Lower leg skin (tissue), 4 donors: ENCODE measurements at regions not wholly inside any gene's neighbourhood (a gene's known extent, or its start where the extent isn't known, plus 50 kb on each side); places are given as distances from the start of the nearest gene placed in this dataset.
"Not testable (repeated sequence)": the region's sequence is repeated elsewhere in the genome, so short reads cannot be mapped to it uniquely, and the experiment has no call there.

ENCODE experiments used
- DNase-seq, 2 donors: peaks; one replicate each; pipeline ENCODE4 v3.0.0-alpha.2; 2019; ENCODE audit warnings: low spot score in 2 of 2
- H3K4me3 ChIP-seq: fragments of 200-600 bp; sonication (generic); 2 replicates; pipeline ENCODE4 v1.5.1; 2017; ENCODE audit warnings: mild to moderate bottlenecking, low read depth; ENCODE audit not compliant: poor library complexity, severe bottlenecking
- POLR2A ChIP-seq, 2 donors: fragments of 450-650 bp; IDR thresholded peaks; one replicate each; pipeline ENCODE4 v1.6.1; 2016 to 2017; ENCODE audit warnings: antibody characterized with exemption in 2 of 2, mild to moderate bottlenecking in 1 of 2, moderate library complexity in 1 of 2
- WGBS, 2 donors: methylation state at CpG; one replicate each; pipeline ENCODE4 v1.1.5; 2018; 5-methylcytosine and 5-hydroxymethylcytosine counted together
- intact Hi-C: fragments of 100-400 bp; cut with DNase I; formaldehyde crosslinking; loops from one replicate; pipeline ENCODE4 v1.15.0; 2023; ENCODE audit warnings: low total_unique reads
- TF ChIP-seq, protein P1 (sequence below), 3 donors: fragments of 450-650 bp; IDR thresholded peaks; one replicate each; pipeline ENCODE4 v1.5.1; 2016; ENCODE audit warnings: antibody characterized with exemption in 3 of 3, mild to moderate bottlenecking in 3 of 3, moderate library complexity in 2 of 3

GRCh38 chr6:156194981-156195380, 582.2 kb upstream of the ARID1B start:
- DNase-seq = no peak
- no peak overlapping the region for H3K4me3 ChIP-seq
- intact Hi-C loops = no loop called here
- TF ChIP-seq, protein P1, sequence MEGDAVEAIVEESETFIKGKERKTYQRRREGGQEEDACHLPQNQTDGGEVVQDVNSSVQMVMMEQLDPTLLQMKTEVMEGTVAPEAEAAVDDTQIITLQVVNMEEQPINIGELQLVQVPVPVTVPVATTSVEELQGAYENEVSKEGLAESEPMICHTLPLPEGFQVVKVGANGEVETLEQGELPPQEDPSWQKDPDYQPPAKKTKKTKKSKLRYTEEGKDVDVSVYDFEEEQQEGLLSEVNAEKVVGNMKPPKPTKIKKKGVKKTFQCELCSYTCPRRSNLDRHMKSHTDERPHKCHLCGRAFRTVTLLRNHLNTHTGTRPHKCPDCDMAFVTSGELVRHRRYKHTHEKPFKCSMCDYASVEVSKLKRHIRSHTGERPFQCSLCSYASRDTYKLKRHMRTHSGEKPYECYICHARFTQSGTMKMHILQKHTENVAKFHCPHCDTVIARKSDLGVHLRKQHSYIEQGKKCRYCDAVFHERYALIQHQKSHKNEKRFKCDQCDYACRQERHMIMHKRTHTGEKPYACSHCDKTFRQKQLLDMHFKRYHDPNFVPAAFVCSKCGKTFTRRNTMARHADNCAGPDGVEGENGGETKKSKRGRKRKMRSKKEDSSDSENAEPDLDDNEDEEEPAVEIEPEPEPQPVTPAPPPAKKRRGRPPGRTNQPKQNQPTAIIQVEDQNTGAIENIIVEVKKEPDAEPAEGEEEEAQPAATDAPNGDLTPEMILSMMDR (IDR thresholded peaks at IDR 0.05) = no peak
- TF ChIP-seq POLR2A (IDR thresholded peaks at IDR 0.05) = no peak
- 79 to 81% methylated on average over 2 of the region's 2 CpGs for WGBS, 2 donors

- H3K4me3 ChIP-seq = no peak overlapping the region
- no peak for TF ChIP-seq POLR2A (IDR thresholded peaks at IDR 0.05)
- TF ChIP-seq, protein P1 (IDR thresholded peaks at IDR 0.05) = no peak
- intact Hi-C loops = no loop called here
- DNase-seq = no peak
- 83 to 90% methylated on average over 4 of the region's 4 CpGs for WGBS, 2 donors
Observed at GRCh38 chr6:156193381-156193780, 583.8 kb upstream of the ARID1B start.

- 32 to 54% methylated on average over 3 of the region's 3 CpGs for WGBS, 2 donors
- no peak for DNase-seq
- intact Hi-C loops = no loop called here
Observed at GRCh38 chr6:156191895-156192294, 585.3 kb upstream of the ARID1B start.

GRCh38 chr6:156191390-156191789, 585.8 kb upstream of the ARID1B start:
- intact Hi-C loops, DNase-seq, H3K4me3 ChIP-seq: not testable (repeated sequence)

More at GRCh38 chr6:156191895-156192294, 585.3 kb upstream of the ARID1B start:
- H3K4me3 ChIP-seq = no peak overlapping the region
- no peak for TF ChIP-seq POLR2A (IDR thresholded peaks at IDR 0.05)
- TF ChIP-seq, protein P1 (IDR thresholded peaks at IDR 0.05) = no peak

- intact Hi-C loops = no loop called here
- no peak for TF ChIP-seq POLR2A (IDR thresholded peaks at IDR 0.05)
- TF ChIP-seq, protein P1 (IDR thresholded peaks at IDR 0.05) = no peak
- no peak overlapping the region for H3K4me3 ChIP-seq
- 81 to 82% methylated on average over 6 of the region's 6 CpGs for WGBS, 2 donors
- DNase-seq = no peak
Observed at GRCh38 chr6:156190270-156190669, 586.9 kb upstream of the ARID1B start.

- no peak for DNase-seq
- intact Hi-C loops = no loop called here
- H3K4me3 ChIP-seq = no peak overlapping the region
- TF ChIP-seq, protein P1 (IDR thresholded peaks at IDR 0.05) = no peak
- TF ChIP-seq POLR2A (IDR thresholded peaks at IDR 0.05) = no peak
Observed at GRCh38 chr6:156189714-156190113, 587.5 kb upstream of the ARID1B start.
